H9 (cell line): ENCODE measurements at regions not wholly inside any gene's neighbourhood (a gene's known extent, or its start where the extent isn't known, plus 50 kb on each side); places are given as distances from the start of the nearest gene placed in this dataset.

Experiments used
- DNase-seq: peaks from one replicate; pipeline ENCODE4 v3.0.0-alpha.2; 2017
- H2AFZ ChIP-seq: one replicate; pipeline ENCODE4 v1.6.1; 2013; ENCODE audit warnings: mild to moderate bottlenecking, low read length, control low read depth, moderate library complexity
- H2AK5ac ChIP-seq: 2 replicates; pipeline ENCODE4 v1.6.1; 2013; ENCODE audit warnings: low read length, control low read depth, mixed read lengths; ENCODE audit not compliant: insufficient read length
- H2BK120ac ChIP-seq: one replicate; pipeline ENCODE4 v1.6.1; 2013; ENCODE audit warnings: low read depth, mild to moderate bottlenecking, low read length, control low read depth, inconsistent platforms; ENCODE audit not compliant: poor library complexity, severe bottlenecking
- H2BK12ac ChIP-seq: 2 replicates; pipeline ENCODE4 v1.6.1; 2013; ENCODE audit warnings: low read length, control low read depth, mixed read lengths, low read depth; ENCODE audit not compliant: insufficient read length
- H2BK15ac ChIP-seq: 2 replicates; pipeline ENCODE4 v1.6.1; 2013; ENCODE audit warnings: low read depth, low read length, control low read depth
- H2BK20ac ChIP-seq: one replicate; pipeline ENCODE4 v1.6.1; 2013; ENCODE audit warnings: low read depth, mild to moderate bottlenecking, low read length, control low read depth, inconsistent platforms; ENCODE audit not compliant: poor library complexity, severe bottlenecking
- H2BK5ac ChIP-seq: 2 replicates; pipeline ENCODE4 v1.6.1; 2013; ENCODE audit warnings: low read length, control low read depth, mixed read lengths; ENCODE audit not compliant: insufficient read length
- H3K14ac ChIP-seq: 2 replicates; pipeline ENCODE4 v1.6.1; 2013; ENCODE audit warnings: low read length, control low read depth; ENCODE audit not compliant: insufficient read depth
- H3K18ac ChIP-seq: 2 replicates; pipeline ENCODE4 v1.6.1; 2013; ENCODE audit warnings: low read depth, mild to moderate bottlenecking, mixed read lengths, low read length, control low read depth; ENCODE audit not compliant: insufficient read length
- H3K23ac ChIP-seq: 2 replicates; pipeline ENCODE4 v1.6.1; 2013; ENCODE audit warnings: low read length, control low read depth, mixed read lengths, low read depth; ENCODE audit not compliant: insufficient read length
- H3K23me2 ChIP-seq: 2 replicates; pipeline ENCODE4 v1.6.1; 2013; ENCODE audit warnings: low read depth, mild to moderate bottlenecking, mixed read lengths, low read length, control low read depth; ENCODE audit not compliant: insufficient read length, poor library complexity, severe bottlenecking
- H3K27ac ChIP-seq: 2 replicates; pipeline ENCODE4 v1.5.1; 2013; ENCODE audit warnings: low read length, control low read depth, mixed read lengths, low read depth; ENCODE audit not compliant: insufficient read length
- H3K27me3 ChIP-seq: 2 replicates; pipeline ENCODE4 v1.6.1; 2013; ENCODE audit warnings: low read length, control low read depth, inconsistent platforms; ENCODE audit not compliant: insufficient read depth
- H3K4ac ChIP-seq: 2 replicates; pipeline ENCODE4 v1.6.1; 2013; ENCODE audit warnings: low read depth, mild to moderate bottlenecking, control low read depth, inconsistent platforms, low read length, moderate library complexity
- H3K4me1 ChIP-seq: 2 replicates; pipeline ENCODE4 v1.6.1; 2013; ENCODE audit warnings: low read length, control low read depth, inconsistent platforms; ENCODE audit not compliant: insufficient read depth
- H3K4me2 ChIP-seq: 2 replicates; pipeline ENCODE4 v1.6.1; 2013; ENCODE audit warnings: low read length, control low read depth, mixed read lengths; ENCODE audit not compliant: insufficient read length, insufficient read depth
- H3K56ac ChIP-seq: 2 replicates; pipeline ENCODE4 v1.6.1; 2013; ENCODE audit warnings: low read depth, mild to moderate bottlenecking, mixed read lengths, low read length, control low read depth; ENCODE audit not compliant: insufficient read length
- H3K79me1 ChIP-seq: 2 replicates; pipeline ENCODE4 v1.6.1; 2013; ENCODE audit warnings: low read depth, mild to moderate bottlenecking, moderate library complexity, low read length, control low read depth, inconsistent platforms; ENCODE audit not compliant: insufficient read depth, poor library complexity, severe bottlenecking
- H3K79me2 ChIP-seq: 2 replicates; pipeline ENCODE4 v1.6.1; 2013; ENCODE audit warnings: low read length, control low read depth, inconsistent platforms; ENCODE audit not compliant: insufficient read depth
- H3K9ac ChIP-seq: 2 replicates; pipeline ENCODE4 v1.6.1; 2013; ENCODE audit warnings: low read length, control low read depth, mixed read lengths; ENCODE audit not compliant: insufficient read length; ENCODE audit errors: extremely low read depth
- H3K9me3 ChIP-seq: one replicate; pipeline ENCODE4 v1.6.1; 2013; ENCODE audit warnings: low read depth, low read length, inconsistent platforms; ENCODE audit not compliant: control insufficient read depth
- H3T11ph ChIP-seq: one replicate; pipeline ENCODE4 v1.6.1; 2013; ENCODE audit warnings: mild to moderate bottlenecking, low read length, control low read depth, inconsistent platforms
- H4K20me1 ChIP-seq: one replicate; pipeline ENCODE4 v1.6.1; 2013; ENCODE audit not compliant: control insufficient read depth, insufficient read length, insufficient read depth
- H4K5ac ChIP-seq: 2 replicates; pipeline ENCODE4 v1.6.1; 2013; ENCODE audit warnings: low read depth, mild to moderate bottlenecking, mixed read lengths, low read length, control low read depth; ENCODE audit not compliant: insufficient read length
- H4K8ac ChIP-seq: replicated peaks from 2 replicates; pipeline ENCODE4 v1.6.1; 2013; ENCODE audit warnings: low read length, control low read depth, mixed read lengths, low read depth; ENCODE audit not compliant: insufficient read length
- H4K91ac ChIP-seq: 2 replicates; pipeline ENCODE4 v1.6.1; 2013; ENCODE audit warnings: low read depth, mild to moderate bottlenecking, moderate library complexity, mixed read lengths, low read length, control low read depth; ENCODE audit not compliant: insufficient read length
- H3K27ac Mint-ChIP-seq, 3 experiments: 2 replicates in 2 of 3; 3 replicates in 1 of 3; pipeline ENCODE4 v1.8.0; 2020 to 2021; ENCODE audit warnings: mixed read lengths in 3 of 3, mild to moderate bottlenecking in 1 of 3, moderate library complexity in 1 of 3
- H3K27me3 Mint-ChIP-seq: 2 replicates; pipeline ENCODE4 v1.8.0; 2021; ENCODE audit warnings: low read depth, mild to moderate bottlenecking, moderate library complexity, mixed read lengths
- H3K36me3 Mint-ChIP-seq, 3 experiments: 2 replicates in 2 of 3; 3 replicates in 1 of 3; pipeline ENCODE4 v1.8.0; 2020 to 2021; ENCODE audit warnings: low read depth in 3 of 3, mixed read lengths in 3 of 3; ENCODE audit not compliant: insufficient read depth in 1 of 3
- H3K4me1 Mint-ChIP-seq, 2 experiments: 2 replicates each; pipeline ENCODE4 v1.8.0; 2020; ENCODE audit warnings: mixed read lengths in 2 of 2
- H3K4me3 Mint-ChIP-seq, 2 experiments: 2 replicates in 1 of 2; 3 replicates in 1 of 2; pipeline ENCODE4 v1.8.0; 2020 to 2021; ENCODE audit warnings: mild to moderate bottlenecking in 2 of 2, mixed read lengths in 2 of 2, moderate library complexity in 1 of 2
- H3K9me3 Mint-ChIP-seq, 2 experiments: 2 replicates in 1 of 2; 3 replicates in 1 of 2; pipeline ENCODE4 v1.8.0; 2020; ENCODE audit warnings: mild to moderate bottlenecking in 2 of 2, mixed read lengths in 2 of 2, moderate library complexity in 1 of 2
- CTCF ChIP-seq: fragments of 200-600 bp; sonication (generic); conservative IDR thresholded peaks from 3 replicates; pipeline ENCODE4 v1.8.0; 2021; ENCODE audit warnings: antibody characterized with exemption, mild to moderate bottlenecking
- WGBS: extraction: QIAGEN DNeasy Blood & Tissue Kit; methylation state at CpG from one replicate; pipeline ENCODE4 v1.1.7; 2013; ENCODE audit warnings: missing lambda C conversion rate, low lambda C conversion rate, mixed read lengths; ENCODE audit not compliant: insufficient read length; ENCODE audit errors: extremely low coverage; 5-methylcytosine and 5-hydroxymethylcytosine counted together

- Histone ChIP-seq H2BK120ac (no peak overlapping the region), H4K20me1 (no peaks in the 10 kb centered on the region), H3T11ph (no peak overlapping the region), H4K5ac (no peak overlapping the region), H3K27me3 (no peaks in the 10 kb centered on the region), H3K23me2 (no peaks in the 10 kb centered on the region), H2AK5ac (no peak overlapping the region), H3K56ac (no peak overlapping the region), H3K27ac (no peak overlapping the region), H3K18ac (no peak overlapping the region), H2BK12ac (no peak overlapping the region), H2BK5ac (no peak overlapping the region), H2BK20ac (no peak overlapping the region), H4K91ac (no peak overlapping the region), H3K4me2 (no peak overlapping the region), H3K4ac (no peak overlapping the region), H3K9me3 (no peaks in the 10 kb centered on the region), H3K9ac (no peak overlapping the region), H2BK15ac (no peak overlapping the region), H3K4me1 (no peaks in the 10 kb centered on the region; the same call in 1 of the 2 replicates), H3K79me2 (no peaks in the 10 kb centered on the region), H3K14ac (no peak overlapping the region), H4K8ac (no peak overlapping the region), H3K23ac (no peak overlapping the region), H2AFZ (no peak overlapping the region), H3K79me1 (no peaks in the 10 kb centered on the region)
- no peak for TF ChIP-seq CTCF
- Mint-ChIP-seq H3K27me3 (no peaks in the 10 kb centered on the region), H3K9me3 (peaks cover 3 to 8% of the 10 kb centered on the region in 2 experiments; a peak in 3 of 5 replicates), H3K4me3 (no peak overlapping the region), H3K4me1 (no peaks in the 10 kb centered on the region), H3K36me3 (peaks cover 0 to 15% (median 0%) of the 10 kb centered on the region in 3 experiments; a peak in 3 of 7 replicates), H3K27ac (no peak overlapping the region)
- no CpG with 5 or more reads among the region's 2 CpGs for WGBS
- DNase-seq = no peak
These were observed 869.8 kb upstream of the B3GALT2 start for GRCh38 chr1:194056169-194056568.
